Omental fat pad (tissue), 3 donors: ENCODE measurements at regions not wholly inside any gene's neighbourhood (a gene's known extent, or its start where the extent isn't known, plus 50 kb on each side); places are given as distances from the start of the nearest gene placed in this dataset.

Experiments
- ATAC-seq: fragments of 150-250 bp; one replicate; pipeline ENCODE4 v1.9.1; 2016; ENCODE audit warnings: mild to moderate bottlenecking, moderate library complexity; ENCODE audit not compliant: low FRiP score
- DNase-seq: peaks from one replicate; pipeline ENCODE4 v3.0.0-alpha.2; 2019; ENCODE audit warnings: low spot score
- TF ChIP-seq, protein P1 (sequence below), 3 donors: fragments of 450-650 bp; IDR thresholded peaks; one replicate each; pipeline ENCODE4 v1.5.1; 2016 to 2017; ENCODE audit warnings: antibody characterized with exemption in 3 of 3, mild to moderate bottlenecking in 3 of 3, moderate library complexity in 2 of 3

- ATAC-seq: no peak
- TF ChIP-seq, protein P1, sequence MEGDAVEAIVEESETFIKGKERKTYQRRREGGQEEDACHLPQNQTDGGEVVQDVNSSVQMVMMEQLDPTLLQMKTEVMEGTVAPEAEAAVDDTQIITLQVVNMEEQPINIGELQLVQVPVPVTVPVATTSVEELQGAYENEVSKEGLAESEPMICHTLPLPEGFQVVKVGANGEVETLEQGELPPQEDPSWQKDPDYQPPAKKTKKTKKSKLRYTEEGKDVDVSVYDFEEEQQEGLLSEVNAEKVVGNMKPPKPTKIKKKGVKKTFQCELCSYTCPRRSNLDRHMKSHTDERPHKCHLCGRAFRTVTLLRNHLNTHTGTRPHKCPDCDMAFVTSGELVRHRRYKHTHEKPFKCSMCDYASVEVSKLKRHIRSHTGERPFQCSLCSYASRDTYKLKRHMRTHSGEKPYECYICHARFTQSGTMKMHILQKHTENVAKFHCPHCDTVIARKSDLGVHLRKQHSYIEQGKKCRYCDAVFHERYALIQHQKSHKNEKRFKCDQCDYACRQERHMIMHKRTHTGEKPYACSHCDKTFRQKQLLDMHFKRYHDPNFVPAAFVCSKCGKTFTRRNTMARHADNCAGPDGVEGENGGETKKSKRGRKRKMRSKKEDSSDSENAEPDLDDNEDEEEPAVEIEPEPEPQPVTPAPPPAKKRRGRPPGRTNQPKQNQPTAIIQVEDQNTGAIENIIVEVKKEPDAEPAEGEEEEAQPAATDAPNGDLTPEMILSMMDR (IDR thresholded peaks at IDR 0.05): no peak
- peak; percentile 21 for DNase-seq
These were observed 116.6 kb downstream of the MRPL14 start for GRCh38 chr6:44010411-44011349.

DNA sequence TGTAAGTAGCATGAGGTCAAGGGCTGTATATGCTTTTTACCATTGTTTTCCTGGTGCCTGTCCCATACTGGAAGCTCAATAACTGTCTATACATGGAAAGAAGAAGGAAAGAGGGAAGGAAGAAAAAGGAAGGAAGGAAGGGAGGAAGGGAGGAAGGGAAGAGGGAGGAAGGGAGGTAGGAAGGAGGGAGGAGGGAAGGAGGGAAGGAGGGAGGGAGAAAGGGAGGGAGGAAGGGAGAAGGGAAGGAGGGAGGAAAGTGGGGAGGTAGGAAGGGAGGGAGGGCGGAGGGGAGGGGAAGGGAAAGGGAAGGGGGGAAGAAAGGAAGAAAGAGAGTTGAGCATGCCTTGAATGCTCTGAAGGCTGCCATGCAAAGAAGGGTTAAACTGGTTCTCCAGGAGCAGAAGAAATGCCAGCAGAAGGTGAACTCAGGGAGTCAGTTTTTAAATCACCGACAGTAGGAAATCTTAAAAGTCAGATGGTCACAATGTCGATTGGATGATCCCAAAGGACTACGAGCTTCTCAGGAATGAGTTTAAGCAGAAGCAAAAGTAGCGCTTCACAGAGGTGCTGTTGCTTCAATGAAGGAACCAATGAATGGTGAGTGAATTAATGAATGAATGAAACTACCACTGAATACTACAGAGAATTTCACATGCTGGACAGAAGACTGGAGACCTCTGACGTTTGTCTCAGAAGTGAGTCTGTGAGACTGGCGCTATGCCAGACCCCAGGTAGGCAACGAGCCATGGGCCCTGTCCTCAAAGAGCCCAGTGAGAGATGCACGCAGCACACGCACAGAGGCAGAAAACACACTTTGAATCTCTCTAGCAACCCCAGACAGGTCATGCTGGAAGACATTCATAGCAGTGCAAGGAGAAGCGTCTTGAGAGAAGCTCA lies 117.6 kb downstream of the MRPL14 start:
- DNase-seq (peak; percentile 19), ATAC-seq (no peak)
- TF ChIP-seq, protein P1 (IDR thresholded peaks at IDR 0.05): no peak

DNA sequence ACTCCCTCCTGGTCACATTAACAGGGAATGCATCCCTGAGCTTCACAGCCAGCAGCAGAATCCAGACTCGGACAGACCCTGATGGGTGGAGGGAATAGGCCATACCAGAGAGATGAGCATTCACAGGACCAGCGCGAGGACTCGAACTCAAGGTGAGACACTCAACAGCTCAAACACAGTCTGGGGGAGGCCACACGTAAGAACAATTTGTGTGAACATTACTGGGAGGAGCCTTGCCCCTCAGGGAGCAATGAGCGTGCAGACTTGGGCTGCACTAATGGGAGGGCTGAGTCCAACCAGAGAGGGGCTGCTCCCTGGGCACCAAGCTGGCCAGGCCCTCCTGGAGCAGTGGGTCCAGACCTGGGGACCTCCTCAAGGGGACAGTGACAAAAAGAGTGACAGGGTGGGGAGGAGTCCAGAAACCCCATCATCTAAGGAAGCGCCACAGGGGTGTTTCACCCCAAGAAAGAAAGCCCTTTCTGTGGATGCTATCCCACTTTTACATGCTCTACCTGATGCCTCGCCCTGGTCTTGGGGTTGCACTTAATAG lies 118.4 kb downstream of the MRPL14 start:
- ATAC-seq: no peak
- TF ChIP-seq, protein P1 (IDR thresholded peaks at IDR 0.05): no peak
- DNase-seq: peak; percentile 16

DNA sequence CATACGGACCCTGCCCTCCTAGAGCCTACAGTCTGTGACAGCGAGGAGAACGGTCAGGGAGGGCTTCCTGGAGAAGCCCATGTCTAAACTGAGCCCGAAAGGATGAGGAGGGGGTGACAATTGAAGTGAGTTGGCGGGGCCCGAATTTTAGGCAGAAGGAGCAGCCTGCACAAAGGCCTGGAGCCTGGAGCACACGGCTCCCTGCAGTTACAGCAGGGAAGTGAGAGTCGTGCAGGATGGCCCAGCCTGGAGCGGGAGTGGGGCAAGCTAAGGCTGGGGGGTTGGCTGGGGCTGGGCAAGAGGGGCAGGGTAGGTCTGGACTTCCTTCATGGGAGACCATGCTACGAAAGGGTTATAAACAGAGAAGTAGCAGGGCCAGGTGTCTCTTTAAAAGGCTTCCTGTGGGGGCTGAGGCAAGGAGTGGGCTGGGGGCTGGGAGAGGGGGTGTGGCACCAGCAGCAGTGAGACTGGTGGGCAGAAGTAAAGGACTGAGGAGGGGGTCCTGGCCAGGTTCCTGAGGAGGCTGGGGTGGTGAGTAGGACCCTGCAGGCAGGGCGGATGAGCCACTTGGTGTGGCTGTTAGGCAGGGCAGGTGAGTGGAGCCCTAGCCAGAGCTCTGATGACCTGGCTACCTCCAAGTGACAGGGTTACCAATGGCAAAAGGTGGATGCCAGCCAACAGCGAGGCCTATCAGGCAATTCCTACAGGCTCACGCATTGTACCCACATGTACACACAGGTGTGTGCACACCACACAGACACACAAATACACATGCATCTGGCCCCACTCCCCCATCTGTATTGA lies 119.2 kb downstream of the MRPL14 start:
- peak; percentile 5 for DNase-seq
- TF ChIP-seq, protein P1 (IDR thresholded peaks at IDR 0.05): no peak

GRCh38 chr6:44006872-44007303 lies 120.4 kb downstream of the MRPL14 start:
- DNase-seq (no peak), ATAC-seq (no peak)
- TF ChIP-seq, protein P1 (IDR thresholded peaks at IDR 0.05): no peak

More for the DNA sequence above, 119.2 kb downstream of the MRPL14 start:
- ATAC-seq: no peak
